Liver (tissue), 8 donors: ENCODE measurements at regions not wholly inside any gene's neighbourhood (a gene's known extent, or its start where the extent isn't known, plus 50 kb on each side); places are given as distances from the start of the nearest gene placed in this dataset.
"Not testable (repeated sequence)": the region's sequence is repeated elsewhere in the genome, so short reads cannot be mapped to it uniquely, and the experiment has no call there.

Source experiments
- DNase-seq: peaks from one replicate; pipeline ENCODE4 v3.0.0-alpha.2; 2017; ENCODE audit warnings: low spot score
- H3K27ac ChIP-seq, 2 donors: one replicate each; pipeline ENCODE4 v1.7.0; 2013; ENCODE audit warnings: inconsistent platforms in 2 of 2, low read length in 2 of 2, control low read depth in 1 of 2, low read depth in 1 of 2, mild to moderate bottlenecking in 1 of 2
- H3K27me3 ChIP-seq, 4 donors: one replicate each; pipeline versions ENCODE4 v1.6.1 to v1.7.0; 2013; ENCODE audit warnings: low read length in 3 of 4, inconsistent platforms in 1 of 4, mild to moderate bottlenecking in 1 of 4, moderate library complexity in 1 of 4; ENCODE audit not compliant: control insufficient read depth in 4 of 4, insufficient read depth in 4 of 4
- H3K36me3 ChIP-seq, 4 donors: one replicate each; pipeline versions ENCODE4 v1.6.1 to v1.7.0; 2013; ENCODE audit warnings: low read length in 3 of 4, mild to moderate bottlenecking in 3 of 4, low read depth in 1 of 4, moderate library complexity in 1 of 4; ENCODE audit not compliant: control insufficient read depth in 4 of 4, insufficient read depth in 3 of 4
- H3K4me1 ChIP-seq, 4 donors: one replicate each; pipeline versions ENCODE4 v1.6.1 to v1.7.0; 2013; ENCODE audit warnings: low read length in 3 of 4, mild to moderate bottlenecking in 3 of 4, moderate library complexity in 1 of 4; ENCODE audit not compliant: control insufficient read depth in 4 of 4, insufficient read depth in 4 of 4
- H3K4me3 ChIP-seq, 3 donors: one replicate each; pipeline versions ENCODE4 v1.6.1 to v1.7.0; 2013; ENCODE audit warnings: low read length in 3 of 3, control low read depth in 1 of 3, low read depth in 1 of 3, mild to moderate bottlenecking in 1 of 3
- H3K9ac ChIP-seq, 2 donors: one replicate each; pipeline ENCODE4 v1.7.0; 2013; ENCODE audit warnings: low read length in 2 of 2, mild to moderate bottlenecking in 2 of 2, moderate library complexity in 2 of 2, control low read depth in 1 of 2, low read depth in 1 of 2
- H3K9me3 ChIP-seq, 4 donors: one replicate each; pipeline versions ENCODE4 v1.6.1 to v1.7.0; 2013; ENCODE audit warnings: low read length in 3 of 4; ENCODE audit not compliant: control insufficient read depth in 4 of 4
- ATF3 ChIP-seq: IDR thresholded peaks from 2 replicates; pipeline ENCODE4 v1.6.1; 2016; ENCODE audit warnings: antibody characterized with exemption
- CTCF ChIP-seq: fragments of 150-350 bp; IDR thresholded peaks from 2 replicates; pipeline ENCODE4 v1.5.1; 2017; ENCODE audit warnings: improper control_type of control experiment, low read depth, low read length; ENCODE audit not compliant: missing input control
- EGR1 ChIP-seq, 2 donors: IDR thresholded peaks; 2 replicates each; pipeline ENCODE4 v1.6.1; 2016 to 2018; ENCODE audit warnings: antibody characterized with exemption in 2 of 2, low read depth in 2 of 2
- FOXA1 ChIP-seq: IDR thresholded peaks from 2 replicates; pipeline ENCODE4 v1.6.1; 2016; ENCODE audit warnings: antibody characterized with exemption
- FOXA2 ChIP-seq: IDR thresholded peaks from 2 replicates; pipeline ENCODE4 v1.6.1; 2016; ENCODE audit warnings: antibody characterized with exemption
- GABPA ChIP-seq, 2 donors: IDR thresholded peaks in 1 of 2; conservative IDR thresholded peaks in 1 of 2; 2 replicates each; pipeline ENCODE4 v1.6.1; 2016; ENCODE audit warnings: antibody characterized with exemption in 2 of 2, mild to moderate bottlenecking in 1 of 2, moderate library complexity in 1 of 2
- HNF4A ChIP-seq, 2 donors: conservative IDR thresholded peaks; 2 replicates each; pipeline ENCODE4 v1.6.1; 2016; ENCODE audit warnings: antibody characterized with exemption in 2 of 2, mild to moderate bottlenecking in 2 of 2
- JUND ChIP-seq, 2 donors: IDR thresholded peaks; 2 replicates each; pipeline ENCODE4 v1.6.1; 2016; ENCODE audit warnings: antibody characterized with exemption in 2 of 2
- MAX ChIP-seq: IDR thresholded peaks from 2 replicates; pipeline ENCODE4 v1.6.1; 2016; ENCODE audit warnings: antibody characterized with exemption
- RAD21 ChIP-seq, 2 donors: IDR thresholded peaks; 2 replicates each; pipeline ENCODE4 v1.6.1; 2016; ENCODE audit warnings: antibody characterized with exemption in 2 of 2, mild to moderate bottlenecking in 2 of 2
- REST ChIP-seq: IDR thresholded peaks from 2 replicates; pipeline ENCODE4 v1.6.1; 2016; ENCODE audit warnings: antibody characterized with exemption, mild to moderate bottlenecking
- RXRA ChIP-seq, 2 donors: IDR thresholded peaks; 2 replicates each; pipeline ENCODE4 v1.6.1; 2017 to 2018; ENCODE audit warnings: antibody characterized with exemption in 2 of 2, mild to moderate bottlenecking in 1 of 2
- SP1 ChIP-seq: IDR thresholded peaks from 2 replicates; pipeline ENCODE4 v1.6.1; 2018; ENCODE audit warnings: antibody characterized with exemption, mild to moderate bottlenecking
- YY1 ChIP-seq: IDR thresholded peaks from 2 replicates; pipeline ENCODE4 v1.6.1; 2016; ENCODE audit warnings: antibody characterized with exemption, mild to moderate bottlenecking
- WGBS: extraction: QIAGEN DNeasy Blood & Tissue Kit; methylation state at CpG from one replicate; pipeline ENCODE4 v1.1.7; 2013; 5-methylcytosine and 5-hydroxymethylcytosine counted together
- donor health status: healthy.
- donor health status: healthy.
- donor health status: healthy.
- donor health status: healthy.
- donor health status: healthy.

GRCh38 chrX:107374132-107374531, 75.3 kb upstream of the FRMPD3 start:
- DNase-seq: no peak
- no peaks in the 10 kb centered on the region for H3K27me3 ChIP-seq
- no peaks in the 10 kb centered on the region for H3K9me3 ChIP-seq
- 80% methylated on average over 2 of the region's 2 CpGs for WGBS
- no peak overlapping the region for H3K27ac ChIP-seq
- H3K4me3 ChIP-seq: no peak overlapping the region
- H3K36me3 ChIP-seq: no peaks in the 10 kb centered on the region
- H3K4me1 ChIP-seq: no peaks in the 10 kb centered on the region
- no peak overlapping the region for H3K9ac ChIP-seq
- no peak for TF ChIP-seq EGR1 (IDR thresholded peaks at IDR 0.05; ENCODE audit: low read depth in 2 of 2)
- no peak for TF ChIP-seq YY1
- TF ChIP-seq SP1: no peak
- TF ChIP-seq CTCF: no peak

- Histone ChIP-seq H3K9ac (no peak overlapping the region), H3K27me3 (no peaks in the 10 kb centered on the region), H3K4me1 (no peaks in the 10 kb centered on the region), H3K27ac (no peak overlapping the region), H3K4me3 (no peak overlapping the region), H3K36me3 (no peaks in the 10 kb centered on the region), H3K9me3 (no peaks in the 10 kb centered on the region)
- no peak for DNase-seq
- TF ChIP-seq ATF3 (no peak), REST (no peak), FOXA1 (no peak), SP1 (no peak), RAD21 (IDR thresholded peaks at IDR 0.05) (no peak), HNF4A (conservative IDR thresholded peaks at IDR 0.05) (no peak), FOXA2 (no peak), JUND (IDR thresholded peaks at IDR 0.05) (no peak), MAX (no peak), GABPA (IDR thresholded peaks at IDR 0.05 in 1 of 2, conservative IDR thresholded peaks at IDR 0.05 in 1 of 2) (no peak), RXRA (IDR thresholded peaks at IDR 0.05) (no peak), EGR1 (IDR thresholded peaks at IDR 0.05; ENCODE audit: low read depth in 2 of 2) (no peak)
Measured at GRCh38 chrX:107374831-107375230, 74.6 kb upstream of the FRMPD3 start.

GRCh38 chrX:107376186-107376585, 73.3 kb upstream of the FRMPD3 start:
- not testable (repeated sequence) for H3K9ac ChIP-seq, H3K27ac ChIP-seq, H3K36me3 ChIP-seq, DNase-seq, H3K27me3 ChIP-seq, H3K9me3 ChIP-seq, H3K4me1 ChIP-seq, H3K4me3 ChIP-seq
